ENCODE measurements at regions not wholly inside any gene's neighbourhood (a gene's known extent, or its start where the extent isn't known, plus 50 kb on each side); places are given as distances from the start of the nearest gene placed in this dataset.

DNA sequence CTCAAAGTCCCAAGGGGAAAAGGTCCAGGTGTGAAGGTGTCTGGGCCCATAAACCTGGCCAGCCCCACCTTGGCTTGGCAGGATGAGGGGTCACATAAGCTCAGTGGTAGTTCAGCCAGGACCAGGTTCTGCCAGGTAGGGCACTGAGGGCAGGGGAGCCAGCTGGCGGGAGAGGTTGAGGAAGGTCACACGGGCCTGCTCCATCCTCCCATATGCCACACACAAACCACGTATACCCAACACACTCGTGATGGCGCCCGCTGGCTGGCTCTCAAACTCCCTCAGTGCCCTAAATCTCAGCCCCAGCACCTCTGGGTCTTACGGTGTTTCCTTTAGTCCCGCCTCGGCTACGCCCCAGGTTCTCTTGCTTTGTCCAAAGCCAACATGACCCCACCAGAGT lies 160.5 kb downstream of the ZFP36L2 start:
- TF ChIP-seq, protein P1, sequence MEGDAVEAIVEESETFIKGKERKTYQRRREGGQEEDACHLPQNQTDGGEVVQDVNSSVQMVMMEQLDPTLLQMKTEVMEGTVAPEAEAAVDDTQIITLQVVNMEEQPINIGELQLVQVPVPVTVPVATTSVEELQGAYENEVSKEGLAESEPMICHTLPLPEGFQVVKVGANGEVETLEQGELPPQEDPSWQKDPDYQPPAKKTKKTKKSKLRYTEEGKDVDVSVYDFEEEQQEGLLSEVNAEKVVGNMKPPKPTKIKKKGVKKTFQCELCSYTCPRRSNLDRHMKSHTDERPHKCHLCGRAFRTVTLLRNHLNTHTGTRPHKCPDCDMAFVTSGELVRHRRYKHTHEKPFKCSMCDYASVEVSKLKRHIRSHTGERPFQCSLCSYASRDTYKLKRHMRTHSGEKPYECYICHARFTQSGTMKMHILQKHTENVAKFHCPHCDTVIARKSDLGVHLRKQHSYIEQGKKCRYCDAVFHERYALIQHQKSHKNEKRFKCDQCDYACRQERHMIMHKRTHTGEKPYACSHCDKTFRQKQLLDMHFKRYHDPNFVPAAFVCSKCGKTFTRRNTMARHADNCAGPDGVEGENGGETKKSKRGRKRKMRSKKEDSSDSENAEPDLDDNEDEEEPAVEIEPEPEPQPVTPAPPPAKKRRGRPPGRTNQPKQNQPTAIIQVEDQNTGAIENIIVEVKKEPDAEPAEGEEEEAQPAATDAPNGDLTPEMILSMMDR (IDR thresholded peaks at IDR 0.05; ENCODE audit: poor library complexity): no peak
- no peak for TF ChIP-seq EZH2 (IDR thresholded peaks at IDR 0.05; ENCODE audit: borderline replicate concordance)
